ENCODE measurements at regions not wholly inside any gene's neighbourhood (a gene's known extent, or its start where the extent isn't known, plus 50 kb on each side); places are given as distances from the start of the nearest gene placed in this dataset.

GRCh38 chr13:50457415-50458393 lies 385.8 kb downstream of the DLEU7 start:
- 85 to 93% (median 91%) methylated on average over 5 of the region's 5 CpGs for WGBS, 3 donors
- H3K4me1 ChIP-seq (ENCODE audit: insufficient read depth): no peaks in the 10 kb centered on the region
- H3K9me3 ChIP-seq: no peaks in the 10 kb centered on the region
- DNase-seq: no peak
- no peak overlapping the region for H3K27ac ChIP-seq
- no peak overlapping the region for H3K4me3 ChIP-seq
- H3K36me3 ChIP-seq: no peaks in the 10 kb centered on the region
- TF ChIP-seq EP300 (IDR thresholded peaks at IDR 0.05) (no peak), POLR2A (IDR thresholded peaks at IDR 0.05) (no peak), CTCF (IDR thresholded peaks at IDR 0.05) (no peak)
- intact Hi-C loops (cut with DNase I): no loop called here
- no peaks in the 10 kb centered on the region for H3K27me3 ChIP-seq

GRCh38 chr13:50459046-50459445 lies 384.4 kb downstream of the DLEU7 start:
- intact Hi-C loops (cut with DNase I): no loop called here
- H3K27me3 ChIP-seq: no peaks in the 10 kb centered on the region
- H3K4me3 ChIP-seq: no peak overlapping the region
- WGBS, 3 donors: 90 to 95% (median 93%) methylated on average over 2 of the region's 2 CpGs
- no peak for DNase-seq
- no peaks in the 10 kb centered on the region for H3K9me3 ChIP-seq
- TF ChIP-seq CTCF (IDR thresholded peaks at IDR 0.05) (no peak), POLR2A (IDR thresholded peaks at IDR 0.05) (no peak), EP300 (IDR thresholded peaks at IDR 0.05) (no peak)
- no peak overlapping the region for H3K27ac ChIP-seq
- no peaks in the 10 kb centered on the region for H3K36me3 ChIP-seq
- no peaks in the 10 kb centered on the region for H3K4me1 ChIP-seq (ENCODE audit: insufficient read depth)

GRCh38 chr13:50459658-50460057 lies 383.8 kb downstream of the DLEU7 start:
- Histone ChIP-seq H3K4me1 (ENCODE audit: insufficient read depth) (no peaks in the 10 kb centered on the region), H3K9me3 (no peaks in the 10 kb centered on the region), H3K36me3 (no peaks in the 10 kb centered on the region), H3K27me3 (no peaks in the 10 kb centered on the region), H3K4me3 (no peak overlapping the region), H3K27ac (no peak overlapping the region)
- TF ChIP-seq EP300 (IDR thresholded peaks at IDR 0.05) (no peak), CTCF (IDR thresholded peaks at IDR 0.05) (no peak), POLR2A (IDR thresholded peaks at IDR 0.05) (no peak)
- DNase-seq: no peak
- intact Hi-C loops (cut with DNase I): no loop called here

- WGBS, 3 donors: 13 to 29% (median 27%) methylated on average over 1 of the region's 1 CpG
- Histone ChIP-seq H3K36me3 (no peaks in the 10 kb centered on the region), H3K27ac (no peak overlapping the region), H3K9me3 (no peaks in the 10 kb centered on the region), H3K4me1 (ENCODE audit: insufficient read depth) (no peaks in the 10 kb centered on the region), H3K4me3 (no peak overlapping the region), H3K27me3 (no peaks in the 10 kb centered on the region)
- TF ChIP-seq POLR2A (IDR thresholded peaks at IDR 0.05): no peak
- no peak for TF ChIP-seq CTCF (IDR thresholded peaks at IDR 0.05)
- TF ChIP-seq EP300 (IDR thresholded peaks at IDR 0.05): no peak
- intact Hi-C loops (cut with DNase I): no loop called here
- no peak for DNase-seq
Measured at GRCh38 chr13:50460358-50460757, 383.1 kb downstream of the DLEU7 start.

All from ovary (tissue), 7 donors.